ENCODE measurements at regions not wholly inside any gene's neighbourhood (a gene's known extent, or its start where the extent isn't known, plus 50 kb on each side); places are given as distances from the start of the nearest gene placed in this dataset.

DNA sequence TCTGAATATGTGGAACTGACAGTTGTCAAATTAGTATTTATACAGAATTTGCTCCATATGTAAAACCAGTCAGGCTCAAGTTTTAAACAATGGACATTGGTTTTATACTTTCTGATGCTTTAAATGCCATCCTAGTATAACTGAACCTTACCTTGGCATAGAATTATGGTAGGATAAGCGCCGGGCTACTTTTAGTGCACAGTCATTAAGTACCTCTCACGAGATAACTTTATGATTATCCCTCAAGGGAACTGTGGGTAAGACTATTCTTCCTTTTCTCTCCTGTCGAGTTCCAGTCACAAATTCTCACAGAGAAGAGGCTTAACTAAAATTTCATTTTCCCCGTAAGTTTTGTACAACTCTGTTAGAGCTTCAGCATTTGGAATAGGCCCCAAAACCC, 110.6 kb upstream of the PTPRK start:
- TF ChIP-seq, protein P1, sequence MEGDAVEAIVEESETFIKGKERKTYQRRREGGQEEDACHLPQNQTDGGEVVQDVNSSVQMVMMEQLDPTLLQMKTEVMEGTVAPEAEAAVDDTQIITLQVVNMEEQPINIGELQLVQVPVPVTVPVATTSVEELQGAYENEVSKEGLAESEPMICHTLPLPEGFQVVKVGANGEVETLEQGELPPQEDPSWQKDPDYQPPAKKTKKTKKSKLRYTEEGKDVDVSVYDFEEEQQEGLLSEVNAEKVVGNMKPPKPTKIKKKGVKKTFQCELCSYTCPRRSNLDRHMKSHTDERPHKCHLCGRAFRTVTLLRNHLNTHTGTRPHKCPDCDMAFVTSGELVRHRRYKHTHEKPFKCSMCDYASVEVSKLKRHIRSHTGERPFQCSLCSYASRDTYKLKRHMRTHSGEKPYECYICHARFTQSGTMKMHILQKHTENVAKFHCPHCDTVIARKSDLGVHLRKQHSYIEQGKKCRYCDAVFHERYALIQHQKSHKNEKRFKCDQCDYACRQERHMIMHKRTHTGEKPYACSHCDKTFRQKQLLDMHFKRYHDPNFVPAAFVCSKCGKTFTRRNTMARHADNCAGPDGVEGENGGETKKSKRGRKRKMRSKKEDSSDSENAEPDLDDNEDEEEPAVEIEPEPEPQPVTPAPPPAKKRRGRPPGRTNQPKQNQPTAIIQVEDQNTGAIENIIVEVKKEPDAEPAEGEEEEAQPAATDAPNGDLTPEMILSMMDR (IDR thresholded peaks at IDR 0.05; ENCODE audit: insufficient read depth, low read length): no peak
- no peak for TF ChIP-seq POLR2AphosphoS5 (IDR thresholded peaks at IDR 0.05; ENCODE audit: low read depth)
- no peak for TF ChIP-seq SPI1 (IDR thresholded peaks at IDR 0.05; ENCODE audit: borderline replicate concordance, low read depth)
- TF ChIP-seq GABPA (IDR thresholded peaks at IDR 0.05; ENCODE audit: low read depth): no peak
